ENCODE measurements at regions not wholly inside any gene's neighbourhood (a gene's known extent, or its start where the extent isn't known, plus 50 kb on each side); places are given as distances from the start of the nearest gene placed in this dataset.

DNA sequence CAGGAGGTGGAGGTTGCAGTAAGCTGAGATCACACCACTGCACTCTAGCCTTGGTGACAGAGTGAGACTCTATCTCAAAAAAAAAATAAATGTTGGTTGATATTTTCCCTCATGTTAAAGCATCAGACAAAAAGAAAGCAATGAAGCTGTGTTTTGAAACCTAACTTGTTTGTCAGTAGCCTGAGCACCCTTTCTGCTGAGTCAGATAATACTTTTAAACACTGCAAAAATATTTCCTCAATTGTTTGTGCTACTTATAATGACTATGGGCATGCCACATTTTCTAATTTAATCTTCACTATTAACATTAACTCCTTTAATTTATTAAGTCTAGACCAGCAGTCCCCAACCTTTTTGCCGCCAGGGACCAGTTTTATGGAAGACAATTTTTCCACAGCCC is 236.3 kb upstream of the AGAP1 start:
- Histone ChIP-seq H3K9me1 (replicated peaks; ENCODE audit: control insufficient read depth, extremely low read depth, insufficient read depth, low read length) (no peaks in the 10 kb centered on the region), H3K27ac (ENCODE audit: insufficient read depth, low read depth, low read length) (no peak overlapping the region), H3K9me3 (replicated peaks; ENCODE audit: control insufficient read depth, insufficient read depth, low read length) (no peaks in the 10 kb centered on the region), H3K27me3 (ENCODE audit: control insufficient read depth in 2 of 2, insufficient read depth in 2 of 2, low read length in 2 of 2) (no peaks in the 10 kb centered on the region), H4K20me1 (replicated peaks; ENCODE audit: control insufficient read depth, extremely low read depth, insufficient read depth, low read length) (no peaks in the 10 kb centered on the region), H3K4me2 (ENCODE audit: insufficient read depth, low read length) (no peak overlapping the region), H3K4me3 (replicated peaks in 1 of 3; ENCODE audit: insufficient read depth in 1 of 3, low read depth in 1 of 3, low read length in 3 of 3) (no peak overlapping the region), H2AFZ (ENCODE audit: low read depth, low read length) (no peak overlapping the region), H3K9ac (replicated peaks; ENCODE audit: extremely low read depth, insufficient read depth, low read length) (no peak overlapping the region), H3K36me3 (ENCODE audit: control insufficient read depth in 2 of 2, extremely low read depth in 1 of 2, insufficient read depth in 2 of 2, low read length in 2 of 2) (no peaks in the 10 kb centered on the region), H3K4me1 (ENCODE audit: control insufficient read depth, extremely low read depth, insufficient read depth, low read length) (no peaks in the 10 kb centered on the region), H3K79me2 (ENCODE audit: control insufficient read depth, insufficient read depth, low read length) (no peaks in the 10 kb centered on the region)
- FAIRE-seq: no peak
- TF ChIP-seq, protein P1, sequence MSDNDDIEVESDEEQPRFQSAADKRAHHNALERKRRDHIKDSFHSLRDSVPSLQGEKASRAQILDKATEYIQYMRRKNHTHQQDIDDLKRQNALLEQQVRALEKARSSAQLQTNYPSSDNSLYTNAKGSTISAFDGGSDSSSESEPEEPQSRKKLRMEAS (IDR thresholded peaks at IDR 0.05; ENCODE audit: insufficient read depth, insufficient read length): no peak
- TF ChIP-seq JUN (IDR thresholded peaks at IDR 0.05; ENCODE audit: borderline replicate concordance, insufficient read depth, insufficient read length, low read depth) (no peak), FOS (IDR thresholded peaks at IDR 0.05; ENCODE audit: borderline replicate concordance, insufficient read depth, low read length) (no peak), MYC (IDR thresholded peaks at IDR 0.05; ENCODE audit: low read depth, low read length) (no peak), GATA2 (IDR thresholded peaks at IDR 0.05; ENCODE audit: insufficient read depth, insufficient read length, low read depth, low read length) (no peak), EZH2 (IDR thresholded peaks at IDR 0.05; ENCODE audit: borderline replicate concordance, low read depth, low read length, severe bottlenecking) (no peak), POLR2AphosphoS5 (IDR thresholded peaks at IDR 0.05; ENCODE audit: insufficient read depth, low read depth, low read length) (no peak), POLR2A (IDR thresholded peaks at IDR 0.05; ENCODE audit: low read depth, low read length) (no peak)
- TF ChIP-seq, protein P2, sequence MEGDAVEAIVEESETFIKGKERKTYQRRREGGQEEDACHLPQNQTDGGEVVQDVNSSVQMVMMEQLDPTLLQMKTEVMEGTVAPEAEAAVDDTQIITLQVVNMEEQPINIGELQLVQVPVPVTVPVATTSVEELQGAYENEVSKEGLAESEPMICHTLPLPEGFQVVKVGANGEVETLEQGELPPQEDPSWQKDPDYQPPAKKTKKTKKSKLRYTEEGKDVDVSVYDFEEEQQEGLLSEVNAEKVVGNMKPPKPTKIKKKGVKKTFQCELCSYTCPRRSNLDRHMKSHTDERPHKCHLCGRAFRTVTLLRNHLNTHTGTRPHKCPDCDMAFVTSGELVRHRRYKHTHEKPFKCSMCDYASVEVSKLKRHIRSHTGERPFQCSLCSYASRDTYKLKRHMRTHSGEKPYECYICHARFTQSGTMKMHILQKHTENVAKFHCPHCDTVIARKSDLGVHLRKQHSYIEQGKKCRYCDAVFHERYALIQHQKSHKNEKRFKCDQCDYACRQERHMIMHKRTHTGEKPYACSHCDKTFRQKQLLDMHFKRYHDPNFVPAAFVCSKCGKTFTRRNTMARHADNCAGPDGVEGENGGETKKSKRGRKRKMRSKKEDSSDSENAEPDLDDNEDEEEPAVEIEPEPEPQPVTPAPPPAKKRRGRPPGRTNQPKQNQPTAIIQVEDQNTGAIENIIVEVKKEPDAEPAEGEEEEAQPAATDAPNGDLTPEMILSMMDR (IDR thresholded peaks at IDR 0.05; ENCODE audit: extremely low read depth in 1 of 2, insufficient read depth in 1 of 2, low read depth in 1 of 2, low read length in 2 of 2): no peak
- ChIA-PET POLR2A (no interaction called here), CTCF (interaction anchor here (0.6 kb wide), 1 partner anchor 122 kb away, joined by 3 read pairs; no protein-coding TSS in a partner anchor)
- dilution Hi-C loops (cut with MboI; ENCODE audit: extremely low pct_ligation_motif_present, low sequenced_read_pairs): no loop called here
- intact Hi-C loops (cut with micrococcal nuclease): no loop called here
- BruUV-seq (replicated peaks): no TSS peak
- no peak for DNase-seq (ENCODE audit: low read depth, low spot score)
